ENCODE measurements at regions not wholly inside any gene's neighbourhood (a gene's known extent, or its start where the extent isn't known, plus 50 kb on each side); places are given as distances from the start of the nearest gene placed in this dataset.

DNA sequence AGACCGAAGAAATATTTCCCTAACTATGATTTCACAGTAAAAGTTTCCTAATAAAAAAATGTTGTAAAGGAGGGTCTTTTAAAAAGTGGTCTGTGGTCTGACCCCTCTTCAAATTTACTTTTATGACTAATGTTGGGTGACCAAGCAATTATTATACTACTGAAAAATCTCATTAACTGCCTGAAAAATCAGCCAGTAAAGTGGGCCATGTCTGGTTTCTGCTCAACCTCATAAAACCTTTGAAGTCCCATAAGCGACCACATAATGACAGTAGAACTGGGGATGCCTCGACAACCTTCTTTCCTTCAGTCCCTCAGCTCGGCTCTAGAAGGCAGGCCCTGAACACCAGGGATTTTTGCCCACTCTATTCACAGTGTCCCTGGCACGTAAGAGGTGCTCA, 434.3 kb downstream of the EFNB2 start:
- TF ChIP-seq CTCF (conservative IDR thresholded peaks at IDR 0.05 in 1 of 2, IDR thresholded peaks at IDR 0.05 in 1 of 2; ENCODE audit: low read depth in 1 of 2, low read length in 2 of 2) (no peak), EZH2 (IDR thresholded peaks at IDR 0.05; ENCODE audit: low read length, missing control alignments) (no peak)
